K562 (cell line): ENCODE measurements at regions not wholly inside any gene's neighbourhood (a gene's known extent, or its start where the extent isn't known, plus 50 kb on each side); places are given as distances from the start of the nearest gene placed in this dataset.

Source experiments
- ATAC-seq: fragments of 200-7000 bp; cut with Tn5 transposase; 3 replicates; pipeline ENCODE4 v1.9.1; 2020; ENCODE audit warnings: moderate library complexity
- BruUV-seq: library from RNA; stranded (reverse); fragments of 400-500 nt; replicated peaks from 2 replicates; lab custom pipeline; 2021; lab: Mats Ljungman, UMichigan
- CTCF ChIA-PET: fragments of 300-600 bp; formaldehyde crosslinking; extraction: SDS; loops from one replicate; lab custom pipeline; 2021; ENCODE audit warnings: low intra/inter-chr PET ratio; lab: Yijun Ruan, JAX
- POLR2A ChIA-PET: fragments of 300-600, 350-650 bp; sonication (Branson Sonifier 250); formaldehyde crosslinking; extraction: SDS; loops from one replicate; lab custom pipeline; 2021; ENCODE audit warnings: antibody characterized with exemption, inconsistent platforms; lab: Yijun Ruan, JAX
- DNase-seq, 4 experiments: peaks; one replicate each; pipeline versions ENCODE4 v3.0.0 to v3.0.0-alpha.2; 2011 to 2018; ENCODE audit warnings: low spot score in 3 of 4, mixed read lengths in 3 of 4; ENCODE audit errors: extremely low read depth in 1 of 4
- FAIRE-seq: peaks from 2 replicates; lab custom pipeline; 2011; peaks lifted over from hg19 to GRCh38; lab: Jason Lieb, UNC
- H2AFZ ChIP-seq: 2 replicates; pipeline ENCODE4 v1.6.0; 2011; ENCODE audit warnings: low read depth, low read length, control low read depth, inconsistent platforms
- H3K27ac ChIP-seq: fragments of 200-600 bp; 3 replicates; pipeline ENCODE4 v1.8.0; 2011; ENCODE audit warnings: low read depth, mild to moderate bottlenecking, control low read depth, inconsistent platforms, low read length, moderate library complexity, mixed read lengths; ENCODE audit errors: extremely low read depth
- H3K27me3 ChIP-seq, 2 experiments: fragments of 300-600 bp in 1 of 2; 2 replicates in 1 of 2; 3 replicates in 1 of 2; pipeline versions ENCODE4 v1.6.0 to v1.8.0; 2011; ENCODE audit warnings: inconsistent platforms in 2 of 2, low read length in 2 of 2, mild to moderate bottlenecking in 1 of 2, mixed read lengths in 1 of 2, moderate library complexity in 1 of 2; ENCODE audit not compliant: control insufficient read depth in 2 of 2, insufficient read depth in 2 of 2
- H3K36me3 ChIP-seq: fragments of 300-600 bp; 3 replicates; pipeline ENCODE4 v1.8.0; 2011; ENCODE audit warnings: mild to moderate bottlenecking, low read length, inconsistent platforms; ENCODE audit not compliant: control insufficient read depth, insufficient read depth
- H3K4me1 ChIP-seq, 2 experiments: fragments of 200-600 bp in 1 of 2; replicated peaks in 1 of 2; 2 replicates in 1 of 2; 3 replicates in 1 of 2; pipeline versions ENCODE4 v1.5.1 to v1.8.0; 2011; ENCODE audit warnings: inconsistent platforms in 2 of 2, low read length in 2 of 2, mild to moderate bottlenecking in 1 of 2, mixed read lengths in 1 of 2, moderate library complexity in 1 of 2; ENCODE audit not compliant: control insufficient read depth in 2 of 2, insufficient read depth in 2 of 2
- H3K4me2 ChIP-seq: 2 replicates; pipeline ENCODE4 v1.6.1; 2011; ENCODE audit warnings: low read length, control low read depth, inconsistent platforms, mixed read lengths; ENCODE audit not compliant: insufficient read depth
- H3K4me3 ChIP-seq: fragments of 200-600 bp; sonication (generic), shearing (Covaris generic); 2 replicates; pipeline ENCODE4 v1.5.1; 2016; ENCODE audit warnings: control low read depth, inconsistent platforms
- H3K79me2 ChIP-seq: fragments of 200-600 bp; 3 replicates; pipeline ENCODE4 v1.8.0; 2011; ENCODE audit warnings: low read length, inconsistent platforms; ENCODE audit not compliant: control insufficient read depth, insufficient read depth
- H3K9ac ChIP-seq, 2 experiments: 2 replicates each; pipeline versions ENCODE4 v1.6.0 to v1.6.1; 2011; ENCODE audit warnings: low read depth in 2 of 2, low read length in 2 of 2, control low read depth in 1 of 2, inconsistent platforms in 1 of 2, mild to moderate bottlenecking in 1 of 2, mixed read lengths in 1 of 2; ENCODE audit not compliant: insufficient read depth in 1 of 2
- H3K9me1 ChIP-seq: one replicate; pipeline ENCODE4 v1.6.0; 2011; ENCODE audit warnings: inconsistent platforms, mild to moderate bottlenecking, low read length, moderate library complexity; ENCODE audit not compliant: control insufficient read depth, insufficient read depth
- H3K9me3 ChIP-seq: replicated peaks from 2 replicates; pipeline ENCODE4 v1.5.1; 2011; ENCODE audit warnings: low read depth, low read length, inconsistent platforms; ENCODE audit not compliant: control insufficient read depth, insufficient read depth
- H4K20me1 ChIP-seq: replicated peaks from 2 replicates; pipeline ENCODE4 v1.6.1; 2011; ENCODE audit warnings: low read length, inconsistent platforms, mixed read lengths; ENCODE audit not compliant: control insufficient read depth, insufficient read depth
- EGR1 ChIP-seq: fragments of 450-650 bp; conservative IDR thresholded peaks from 2 replicates; pipeline ENCODE4 v1.6.1; 2017; ENCODE audit warnings: mild to moderate bottlenecking
- MECOM ChIP-seq: fragments of 250-450 bp; sonication (Bioruptor Pico); IDR thresholded peaks from 2 replicates; pipeline ENCODE4 v1.8.0; 2022; ENCODE audit warnings: inconsistent platforms
- MTA2 ChIP-seq: fragments of 450-650 bp; IDR thresholded peaks from 2 replicates; pipeline ENCODE4 v1.6.1; 2016; ENCODE audit warnings: low read depth
- MYBL2 ChIP-seq, 2 experiments: fragments of 450-650 bp in 1 of 2; sonication (generic) in 1 of 2; formaldehyde crosslinking in 1 of 2; IDR thresholded peaks; 2 replicates each; pipeline versions ENCODE4 v1.6.1 to v1.8.1; 2017 to 2022; ENCODE audit warnings: borderline replicate concordance in 1 of 2, inconsistent platforms in 1 of 2, low read depth in 1 of 2, mild to moderate bottlenecking in 1 of 2, missing genetic modification reagents in 1 of 2, moderate library complexity in 1 of 2
- NR4A1 ChIP-seq, 2 experiments: fragments of 250-450 bp in 1 of 2; fragments of 450-650 bp in 1 of 2; sonication (Bioruptor Pico) in 1 of 2; IDR thresholded peaks; 2 replicates each; pipeline versions ENCODE4 v1.4.0 to v1.6.1; 2016 to 2020; ENCODE audit warnings: mild to moderate bottlenecking in 2 of 2, missing compliant biosample characterization in 1 of 2, missing genetic modification characterization in 1 of 2, moderate library complexity in 1 of 2
- RBM14 ChIP-seq: fragments of 200-400 bp; formaldehyde crosslinking; IDR thresholded peaks from 2 replicates; pipeline ENCODE4 v1.6.1; 2018; ENCODE audit warnings: low read depth, mild to moderate bottlenecking, low read length, moderate library complexity, borderline replicate concordance; ENCODE audit not compliant: insufficient read depth
- SNIP1 ChIP-seq: fragments of 450-650 bp; IDR thresholded peaks from 2 replicates; pipeline ENCODE4 v1.7.1; 2017; ENCODE audit warnings: low read depth, mild to moderate bottlenecking
- SPI1 ChIP-seq: IDR thresholded peaks from 2 replicates; pipeline ENCODE4 v1.6.1; 2011; ENCODE audit warnings: low read depth, low read length, control low read depth, borderline replicate concordance
- U2AF1 ChIP-seq: fragments of 200-400 bp; formaldehyde crosslinking; optimal IDR thresholded peaks from 2 replicates; pipeline ENCODE3; 2017; ENCODE audit warnings: mild to moderate bottlenecking, low read depth, low read length, moderate library complexity
- ZBTB8A ChIP-seq: fragments of 450-650 bp; IDR thresholded peaks from 2 replicates; pipeline ENCODE4 v1.6.1; 2018; ENCODE audit warnings: mild to moderate bottlenecking, moderate library complexity; ENCODE audit not compliant: partially characterized antibody
- ZSCAN29 ChIP-seq: fragments of 450-650 bp; IDR thresholded peaks from 2 replicates; pipeline ENCODE4 v1.6.1; 2017
- WGBS: fragments of 100-300 bp; shearing (Covaris generic); methylation state at CpG from one replicate; pipeline ENCODE4 v1.1.6; 2016; ENCODE audit warnings: low coverage, mixed read lengths; ENCODE audit not compliant: insufficient coverage; ENCODE audit errors: missing lambda C conversion rate; 5-methylcytosine and 5-hydroxymethylcytosine counted together
- in situ Hi-C: fragments of 300-500 bp; cut with MboI; formaldehyde crosslinking; loops from 4 replicates; pipeline ENCODE4 v1.15.0; 2018; ENCODE audit warnings: inconsistent platforms, mixed read lengths
- intact Hi-C: fragments of 100-400 bp; cut with micrococcal nuclease; formaldehyde crosslinking; loops from 2 replicates; pipeline ENCODE4 v1.14.2; 2022
- TF ChIP-seq, protein P1 (sequence below): fragments of 450-650 bp; conservative IDR thresholded peaks from 2 replicates; pipeline ENCODE4 v1.6.1; 2016; ENCODE audit warnings: missing genetic modification characterization, low read depth, mild to moderate bottlenecking, missing compliant biosample characterization, moderate library complexity
- TF ChIP-seq, protein P2 (sequence below): fragments of 450-650 bp; formaldehyde crosslinking; IDR thresholded peaks from 2 replicates; pipeline ENCODE4 v1.4.0; 2020; ENCODE audit warnings: mild to moderate bottlenecking, moderate library complexity
- TF ChIP-seq, protein P3 (sequence below): sonication (generic); formaldehyde crosslinking; IDR thresholded peaks from 2 replicates; pipeline ENCODE4 v1.8.0; 2023; ENCODE audit warnings: missing genetic modification reagents, mild to moderate bottlenecking, borderline replicate concordance

DNA sequence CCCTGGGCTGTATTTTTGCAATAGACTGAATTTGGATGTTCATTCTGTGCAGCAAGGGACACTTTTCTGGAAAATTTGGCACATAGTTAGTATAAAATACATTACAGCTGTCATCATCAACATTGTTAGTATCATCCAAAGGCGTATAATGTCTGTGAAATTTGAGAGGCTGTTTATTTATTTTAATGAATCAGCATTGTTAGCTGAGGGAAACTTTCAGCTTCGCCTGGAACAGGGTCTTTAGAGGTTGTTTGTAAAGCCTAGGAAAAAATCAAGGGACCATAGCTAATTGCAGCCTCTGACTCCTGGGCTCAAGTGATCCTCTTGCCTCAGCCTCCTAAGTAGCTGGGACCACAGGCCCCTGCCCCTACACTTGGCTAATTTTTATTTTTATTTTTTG, 106.8 kb upstream of the USP24 start (continued):
- TF ChIP-seq NR4A1 (CRISPR knock-in tag; IDR thresholded peaks at IDR 0.05), result no peak
- no peak for TF ChIP-seq NR4A1 (tag; IDR thresholded peaks at IDR 0.05)
- TF ChIP-seq MTA2, result no peak

DNA sequence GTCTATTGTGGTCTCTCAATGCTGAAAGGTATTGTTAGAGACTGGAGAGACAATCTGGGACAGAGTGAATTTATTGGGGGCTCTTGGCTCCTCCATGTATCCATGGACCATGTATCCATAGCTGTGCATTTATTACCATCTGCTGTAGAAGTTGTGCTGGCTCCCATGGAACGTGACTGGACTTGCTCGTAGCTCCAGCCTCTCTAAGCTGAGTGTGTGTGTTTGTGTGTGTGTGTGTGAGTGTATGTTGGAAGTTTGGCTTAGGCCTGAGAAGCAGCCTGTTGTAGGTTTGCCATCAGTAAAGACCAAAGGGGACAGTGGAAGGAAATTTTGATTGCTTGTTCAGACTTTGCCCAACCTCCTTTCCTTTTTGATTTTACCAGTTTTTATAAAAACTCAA, 105.7 kb upstream of the USP24 start:
- DNase-seq, result no peak
- TF ChIP-seq, protein P1, sequence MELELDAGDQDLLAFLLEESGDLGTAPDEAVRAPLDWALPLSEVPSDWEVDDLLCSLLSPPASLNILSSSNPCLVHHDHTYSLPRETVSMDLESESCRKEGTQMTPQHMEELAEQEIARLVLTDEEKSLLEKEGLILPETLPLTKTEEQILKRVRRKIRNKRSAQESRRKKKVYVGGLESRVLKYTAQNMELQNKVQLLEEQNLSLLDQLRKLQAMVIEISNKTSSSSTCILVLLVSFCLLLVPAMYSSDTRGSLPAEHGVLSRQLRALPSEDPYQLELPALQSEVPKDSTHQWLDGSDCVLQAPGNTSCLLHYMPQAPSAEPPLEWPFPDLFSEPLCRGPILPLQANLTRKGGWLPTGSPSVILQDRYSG, result no peak
- TF ChIP-seq, protein P2, sequence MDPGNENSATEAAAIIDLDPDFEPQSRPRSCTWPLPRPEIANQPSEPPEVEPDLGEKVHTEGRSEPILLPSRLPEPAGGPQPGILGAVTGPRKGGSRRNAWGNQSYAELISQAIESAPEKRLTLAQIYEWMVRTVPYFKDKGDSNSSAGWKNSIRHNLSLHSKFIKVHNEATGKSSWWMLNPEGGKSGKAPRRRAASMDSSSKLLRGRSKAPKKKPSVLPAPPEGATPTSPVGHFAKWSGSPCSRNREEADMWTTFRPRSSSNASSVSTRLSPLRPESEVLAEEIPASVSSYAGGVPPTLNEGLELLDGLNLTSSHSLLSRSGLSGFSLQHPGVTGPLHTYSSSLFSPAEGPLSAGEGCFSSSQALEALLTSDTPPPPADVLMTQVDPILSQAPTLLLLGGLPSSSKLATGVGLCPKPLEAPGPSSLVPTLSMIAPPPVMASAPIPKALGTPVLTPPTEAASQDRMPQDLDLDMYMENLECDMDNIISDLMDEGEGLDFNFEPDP (CRISPR knock-in tag), result no peak
- TF ChIP-seq EGR1 (no peak), ZSCAN29 (no peak), SPI1 (no peak), MYBL2 (IDR thresholded peaks at IDR 0.05; ENCODE audit: low read depth) (no peak), MYBL2 (CRISPR knock-in tag; IDR thresholded peaks at IDR 0.05; ENCODE audit: borderline replicate concordance) (no peak), U2AF1 (no peak), SNIP1 (no peak), RBM14 (no peak), ZBTB8A (no peak), MECOM (CRISPR knock-in tag) (no peak)
- TF ChIP-seq, protein P3, sequence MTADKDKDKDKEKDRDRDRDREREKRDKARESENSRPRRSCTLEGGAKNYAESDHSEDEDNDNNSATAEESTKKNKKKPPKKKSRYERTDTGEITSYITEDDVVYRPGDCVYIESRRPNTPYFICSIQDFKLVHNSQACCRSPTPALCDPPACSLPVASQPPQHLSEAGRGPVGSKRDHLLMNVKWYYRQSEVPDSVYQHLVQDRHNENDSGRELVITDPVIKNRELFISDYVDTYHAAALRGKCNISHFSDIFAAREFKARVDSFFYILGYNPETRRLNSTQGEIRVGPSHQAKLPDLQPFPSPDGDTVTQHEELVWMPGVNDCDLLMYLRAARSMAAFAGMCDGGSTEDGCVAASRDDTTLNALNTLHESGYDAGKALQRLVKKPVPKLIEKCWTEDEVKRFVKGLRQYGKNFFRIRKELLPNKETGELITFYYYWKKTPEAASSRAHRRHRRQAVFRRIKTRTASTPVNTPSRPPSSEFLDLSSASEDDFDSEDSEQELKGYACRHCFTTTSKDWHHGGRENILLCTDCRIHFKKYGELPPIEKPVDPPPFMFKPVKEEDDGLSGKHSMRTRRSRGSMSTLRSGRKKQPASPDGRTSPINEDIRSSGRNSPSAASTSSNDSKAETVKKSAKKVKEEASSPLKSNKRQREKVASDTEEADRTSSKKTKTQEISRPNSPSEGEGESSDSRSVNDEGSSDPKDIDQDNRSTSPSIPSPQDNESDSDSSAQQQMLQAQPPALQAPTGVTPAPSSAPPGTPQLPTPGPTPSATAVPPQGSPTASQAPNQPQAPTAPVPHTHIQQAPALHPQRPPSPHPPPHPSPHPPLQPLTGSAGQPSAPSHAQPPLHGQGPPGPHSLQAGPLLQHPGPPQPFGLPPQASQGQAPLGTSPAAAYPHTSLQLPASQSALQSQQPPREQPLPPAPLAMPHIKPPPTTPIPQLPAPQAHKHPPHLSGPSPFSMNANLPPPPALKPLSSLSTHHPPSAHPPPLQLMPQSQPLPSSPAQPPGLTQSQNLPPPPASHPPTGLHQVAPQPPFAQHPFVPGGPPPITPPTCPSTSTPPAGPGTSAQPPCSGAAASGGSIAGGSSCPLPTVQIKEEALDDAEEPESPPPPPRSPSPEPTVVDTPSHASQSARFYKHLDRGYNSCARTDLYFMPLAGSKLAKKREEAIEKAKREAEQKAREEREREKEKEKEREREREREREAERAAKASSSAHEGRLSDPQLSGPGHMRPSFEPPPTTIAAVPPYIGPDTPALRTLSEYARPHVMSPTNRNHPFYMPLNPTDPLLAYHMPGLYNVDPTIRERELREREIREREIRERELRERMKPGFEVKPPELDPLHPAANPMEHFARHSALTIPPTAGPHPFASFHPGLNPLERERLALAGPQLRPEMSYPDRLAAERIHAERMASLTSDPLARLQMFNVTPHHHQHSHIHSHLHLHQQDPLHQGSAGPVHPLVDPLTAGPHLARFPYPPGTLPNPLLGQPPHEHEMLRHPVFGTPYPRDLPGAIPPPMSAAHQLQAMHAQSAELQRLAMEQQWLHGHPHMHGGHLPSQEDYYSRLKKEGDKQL, result no peak

More for the DNA sequence above, 105.7 kb upstream of the USP24 start:
- H2AFZ ChIP-seq, result no peak overlapping the region
- in situ Hi-C loops (no loop called here), intact Hi-C loops (no loop called here)
- no peak overlapping the region for H3K27ac ChIP-seq
- POLR2A ChIA-PET, result no interaction called here
- ATAC-seq (no peak), FAIRE-seq (no peak)
- H3K9ac ChIP-seq, result no peak overlapping the region
- H3K27me3 ChIP-seq, result peaks cover 11 to 40% of the 10 kb centered on the region in 2 experiments; a peak in 4 of 5 replicates
- 0% methylated on average over 2 of the region's 2 CpGs for WGBS
- H3K36me3 ChIP-seq, result no peaks in the 10 kb centered on the region
- H3K9me1 ChIP-seq, result no peaks in the 10 kb centered on the region
- H3K79me2 ChIP-seq, result no peaks in the 10 kb centered on the region
- no peaks in the 10 kb centered on the region for H3K9me3 ChIP-seq
- no peaks in the 10 kb centered on the region for H3K4me1 ChIP-seq
- BruUV-seq, result no TSS peak
- H4K20me1 ChIP-seq, result no peaks in the 10 kb centered on the region
- no peak overlapping the region for H3K4me2 ChIP-seq
- CTCF ChIA-PET, result no interaction called here
- no peak overlapping the region for H3K4me3 ChIP-seq
